ENCODE measurements at regions not wholly inside any gene's neighbourhood (a gene's known extent, or its start where the extent isn't known, plus 50 kb on each side); places are given as distances from the start of the nearest gene placed in this dataset.

DNA sequence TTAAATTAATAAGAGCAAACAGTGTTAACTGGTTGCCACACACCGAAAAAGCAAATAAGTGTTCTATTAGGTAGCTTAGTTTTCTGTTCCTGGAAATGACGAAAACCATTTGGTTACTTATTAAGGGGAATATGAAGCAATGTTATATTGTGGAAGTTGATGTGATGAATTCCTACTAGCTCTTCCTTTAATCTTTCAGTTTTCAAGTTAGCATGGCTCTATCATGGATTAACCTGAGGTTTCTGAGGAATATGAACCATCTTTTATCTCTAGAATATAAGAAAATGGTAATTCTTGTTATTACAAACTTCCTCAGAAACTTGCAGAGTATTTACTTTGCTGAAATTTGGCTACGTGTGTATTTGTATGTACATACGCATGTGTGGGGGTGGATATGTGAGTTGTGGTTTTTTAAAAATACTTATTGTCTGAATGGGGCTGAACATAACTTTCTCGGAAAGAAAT is 245.7 kb downstream of the KCNC2 start:
- no peak for DNase-seq (ENCODE audit: low read depth)
- H3K4me3 ChIP-seq (ENCODE audit: low read depth, low read length), result no peak overlapping the region
- TF ChIP-seq MYC (IDR thresholded peaks at IDR 0.05; ENCODE audit: low read depth, low read length) (no peak), POLR2A (IDR thresholded peaks at IDR 0.05; ENCODE audit: extremely low read depth, insufficient read length) (no peak), MAX (IDR thresholded peaks at IDR 0.05; ENCODE audit: low read depth, low read length) (no peak), CTCF (IDR thresholded peaks at IDR 0.05; ENCODE audit: low read depth, low read length) (no peak)

DNA sequence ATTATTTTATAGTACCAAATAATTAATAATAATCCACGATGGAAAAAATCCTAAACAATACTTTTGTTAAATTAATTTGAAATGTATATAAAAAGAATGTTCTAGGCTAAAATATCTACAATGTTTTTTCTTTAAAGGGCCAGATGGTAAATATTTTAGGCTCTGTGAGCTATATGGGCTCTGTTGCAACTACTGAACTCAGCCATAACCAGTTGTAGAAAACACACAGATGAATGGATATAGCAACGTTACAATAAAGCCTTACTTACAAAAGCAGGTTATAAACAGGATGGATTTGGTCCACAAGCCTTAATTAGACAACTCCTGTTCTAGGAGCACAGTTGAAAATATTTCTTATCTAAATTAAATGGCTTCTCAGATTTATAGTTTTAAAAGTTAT is 245.2 kb downstream of the KCNC2 start:
- no peak for DNase-seq (ENCODE audit: low read depth)
- no peak overlapping the region for H3K4me3 ChIP-seq (ENCODE audit: low read depth, low read length)
- TF ChIP-seq CTCF (IDR thresholded peaks at IDR 0.05; ENCODE audit: low read depth, low read length) (no peak), MYC (IDR thresholded peaks at IDR 0.05; ENCODE audit: low read depth, low read length) (no peak), POLR2A (IDR thresholded peaks at IDR 0.05; ENCODE audit: extremely low read depth, insufficient read length) (no peak), MAX (IDR thresholded peaks at IDR 0.05; ENCODE audit: low read depth, low read length) (no peak)

- TF ChIP-seq MAX (IDR thresholded peaks at IDR 0.05; ENCODE audit: low read depth, low read length), result no peak
- TF ChIP-seq POLR2A (IDR thresholded peaks at IDR 0.05; ENCODE audit: extremely low read depth, insufficient read length), result no peak
- no peak for TF ChIP-seq CTCF (IDR thresholded peaks at IDR 0.05; ENCODE audit: low read depth, low read length)
- no peak for TF ChIP-seq MYC (IDR thresholded peaks at IDR 0.05; ENCODE audit: low read depth, low read length)
- no peak overlapping the region for H3K4me3 ChIP-seq (ENCODE audit: low read depth, low read length)
- DNase-seq (ENCODE audit: low read depth), result no peak
Measured at GRCh38 chr12:74971201-74971600, 238.4 kb downstream of the KCNC2 start.

DNA sequence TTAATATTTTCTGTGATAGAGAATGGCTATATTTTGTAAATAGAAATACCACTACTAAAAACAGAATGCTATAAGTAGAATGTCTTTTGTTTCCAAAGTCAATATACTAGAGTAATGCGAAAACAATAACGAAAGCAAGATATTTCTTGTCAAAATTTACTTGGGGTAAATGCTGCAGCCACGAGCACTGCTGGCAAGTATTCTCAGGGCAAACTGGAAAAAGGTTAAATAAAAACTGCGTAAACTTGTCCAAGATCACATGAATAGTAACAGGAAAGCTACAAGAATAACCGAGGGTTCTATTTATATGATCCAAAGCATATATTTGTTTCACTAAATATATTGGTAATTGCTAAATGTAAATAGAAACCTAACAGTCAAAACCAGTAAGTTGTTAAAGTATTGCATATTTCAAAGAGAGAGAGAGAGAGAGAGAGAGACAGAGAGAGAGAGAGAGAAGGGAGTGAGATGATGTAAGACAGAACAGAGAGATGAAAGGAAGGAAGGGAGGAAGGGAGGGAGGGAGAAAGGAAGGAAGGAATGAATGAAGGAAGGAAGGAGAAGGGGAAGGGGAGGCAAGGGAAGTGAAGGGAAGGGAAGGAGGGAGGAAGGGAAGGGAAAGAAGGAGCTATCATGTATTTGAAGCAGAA is 231.7 kb downstream of the KCNC2 start:
- TF ChIP-seq MAX (IDR thresholded peaks at IDR 0.05; ENCODE audit: low read depth, low read length) (no peak), CTCF (IDR thresholded peaks at IDR 0.05; ENCODE audit: low read depth, low read length) (no peak), POLR2A (IDR thresholded peaks at IDR 0.05; ENCODE audit: extremely low read depth, insufficient read length) (no peak), MYC (IDR thresholded peaks at IDR 0.05; ENCODE audit: low read depth, low read length) (no peak)
- H3K4me3 ChIP-seq (ENCODE audit: low read depth, low read length), result no peak overlapping the region
- no peak for DNase-seq (ENCODE audit: low read depth)

- H3K4me3 ChIP-seq (ENCODE audit: low read depth, low read length), result no peak overlapping the region
- no peak for DNase-seq (ENCODE audit: low read depth)
- TF ChIP-seq MYC (IDR thresholded peaks at IDR 0.05; ENCODE audit: low read depth, low read length) (no peak), MAX (IDR thresholded peaks at IDR 0.05; ENCODE audit: low read depth, low read length) (no peak), POLR2A (IDR thresholded peaks at IDR 0.05; ENCODE audit: extremely low read depth, insufficient read length) (no peak), CTCF (IDR thresholded peaks at IDR 0.05; ENCODE audit: low read depth, low read length) (no peak)
Measured at GRCh38 chr12:74980510-74980909, 229.1 kb downstream of the KCNC2 start.

Measured in NB4 (cell line).